Thoracic aorta (tissue), 2 donors: ENCODE measurements at regions not wholly inside any gene's neighbourhood (a gene's known extent, or its start where the extent isn't known, plus 50 kb on each side); places are given as distances from the start of the nearest gene placed in this dataset.

Source experiments
- ATAC-seq: fragments of 150-250 bp; one replicate; pipeline ENCODE4 v1.8.0; 2017; ENCODE audit warnings: low read depth; ENCODE audit not compliant: insufficient number of reproducible peaks, low FRiP score
- DNase-seq: peaks from one replicate; pipeline ENCODE4 v3.0.0-alpha.2; 2020; ENCODE audit warnings: low spot score
- H3K27ac ChIP-seq, 2 donors: fragments of 200-600 bp; sonication (generic); 1 replicate in 1 of 2; 2 replicates in 1 of 2; pipeline ENCODE4 v1.5.1; 2016; ENCODE audit warnings: mild to moderate bottlenecking in 2 of 2, moderate library complexity in 2 of 2
- H3K27me3 ChIP-seq: fragments of 200-600 bp; sonication (generic); replicated peaks from 2 replicates; pipeline ENCODE4 v1.6.0; 2016; ENCODE audit warnings: mild to moderate bottlenecking; ENCODE audit not compliant: insufficient read depth
- H3K36me3 ChIP-seq: fragments of 200-600 bp; sonication (generic); one replicate; pipeline ENCODE4 v1.5.1; 2016
- H3K4me1 ChIP-seq, 2 donors: fragments of 200-600 bp; sonication (generic); 1 replicate in 1 of 2; 2 replicates in 1 of 2; pipeline versions ENCODE4 v1.5.1 to v1.6.0; 2016; ENCODE audit warnings: low read depth in 2 of 2, mild to moderate bottlenecking in 1 of 2; ENCODE audit not compliant: control insufficient read depth in 1 of 2
- H3K4me3 ChIP-seq: fragments of 200-600 bp; sonication (generic); 2 replicates; pipeline ENCODE4 v1.5.1; 2016; ENCODE audit warnings: mild to moderate bottlenecking
- H3K9me3 ChIP-seq: fragments of 200-600 bp; sonication (generic); 2 replicates; pipeline ENCODE4 v1.5.1; 2016
- CTCF ChIP-seq: fragments of 200-600 bp; sonication (generic); IDR thresholded peaks from one replicate; pipeline ENCODE4 v1.5.1; 2019; ENCODE audit warnings: antibody characterized with exemption

- Histone ChIP-seq H3K36me3 (no peaks in the 10 kb centered on the region), H3K27ac (no peak overlapping the region), H3K4me3 (no peak overlapping the region), H3K4me1 (no peaks in the 10 kb centered on the region), H3K9me3 (no peaks in the 10 kb centered on the region), H3K27me3 (no peaks in the 10 kb centered on the region)
- ATAC-seq (no peak), DNase-seq (no peak)
- TF ChIP-seq CTCF, result no peak
Measured at GRCh38 chr3:34920806-34921205, 718.5 kb upstream of the ARPP21 start.

DNA sequence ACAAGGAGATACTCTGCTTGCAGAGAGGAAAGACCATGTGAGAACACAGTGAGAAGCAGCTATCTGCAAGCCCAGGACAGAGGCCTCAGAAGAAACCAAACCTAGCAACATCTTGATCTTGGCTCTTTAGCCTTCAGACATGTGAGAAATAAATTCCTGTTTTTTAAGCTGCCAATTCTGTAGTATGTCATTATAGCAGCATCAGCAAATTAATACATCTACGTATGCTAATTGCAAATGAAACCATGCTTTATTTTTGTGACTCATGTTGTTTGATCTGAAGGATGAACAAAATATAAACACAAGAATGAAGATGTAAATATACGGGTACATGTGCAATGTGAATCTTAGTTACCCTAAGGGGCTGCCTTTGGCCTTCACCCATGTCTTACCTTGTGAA, 714.4 kb upstream of the ARPP21 start:
- DNase-seq (no peak), ATAC-seq (no peak)
- Histone ChIP-seq H3K4me1 (no peaks in the 10 kb centered on the region), H3K27ac (no peak overlapping the region), H3K4me3 (no peak overlapping the region), H3K9me3 (no peaks in the 10 kb centered on the region), H3K36me3 (no peaks in the 10 kb centered on the region), H3K27me3 (no peaks in the 10 kb centered on the region)
- TF ChIP-seq CTCF, result no peak

DNA sequence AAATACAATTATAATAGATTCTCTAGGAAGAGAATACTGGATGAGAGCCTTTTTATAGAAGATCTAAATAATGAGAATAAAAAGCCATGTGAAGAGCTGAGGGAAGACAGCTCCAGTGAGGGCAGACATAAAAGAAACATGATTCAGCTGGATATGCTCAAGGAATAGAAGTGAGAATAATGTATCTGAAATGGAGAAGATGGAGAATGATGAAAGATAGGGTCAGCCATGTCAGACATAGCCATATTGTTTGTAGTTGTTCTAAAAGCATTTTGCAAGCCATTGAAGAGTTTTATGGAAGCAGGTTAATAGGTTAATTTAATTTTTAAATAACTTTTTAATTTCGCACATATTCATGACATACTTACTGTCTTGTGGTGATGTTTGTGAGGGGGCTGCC, 713.5 kb upstream of the ARPP21 start:
- H3K27me3 ChIP-seq, result no peaks in the 10 kb centered on the region
- H3K4me1 ChIP-seq, result no peaks in the 10 kb centered on the region
- H3K27ac ChIP-seq, result no peak overlapping the region
- ATAC-seq, result no peak
- H3K36me3 ChIP-seq, result no peaks in the 10 kb centered on the region
- no peak for TF ChIP-seq CTCF
- no peak overlapping the region for H3K4me3 ChIP-seq
- DNase-seq, result no peak
- H3K9me3 ChIP-seq, result no peaks in the 10 kb centered on the region

- Histone ChIP-seq H3K4me1 (no peaks in the 10 kb centered on the region), H3K27me3 (no peaks in the 10 kb centered on the region), H3K4me3 (no peak overlapping the region), H3K9me3 (no peaks in the 10 kb centered on the region), H3K36me3 (no peaks in the 10 kb centered on the region), H3K27ac (no peak overlapping the region)
- ATAC-seq (no peak), DNase-seq (no peak)
- no peak for TF ChIP-seq CTCF
Measured at GRCh38 chr3:34929036-34929435, 710.3 kb upstream of the ARPP21 start.

GRCh38 chr3:34934660-34935059, 704.7 kb upstream of the ARPP21 start:
- Histone ChIP-seq H3K27me3 (no peaks in the 10 kb centered on the region), H3K4me3 (no peak overlapping the region), H3K4me1 (no peaks in the 10 kb centered on the region), H3K36me3 (no peaks in the 10 kb centered on the region), H3K27ac (no peak overlapping the region), H3K9me3 (peaks cover 4% of the 10 kb centered on the region)
- no peak for DNase-seq
- ATAC-seq, result no peak
- no peak for TF ChIP-seq CTCF
